NCI-H510A (cell line): ENCODE measurements at regions not wholly inside any gene's neighbourhood (a gene's known extent, or its start where the extent isn't known, plus 50 kb on each side); places are given as distances from the start of the nearest gene placed in this dataset.

Experiments
- DNase-seq: peaks from one replicate; lab custom pipeline; 2025; lab: John Stamatoyannopoulos, UW

- no peak for DNase-seq
Observed at GRCh38 chr15:79230766-79231165, 51.8 kb upstream of the ANKRD34C start.

GRCh38 chr15:79222808-79223207 is 59.7 kb upstream of the ANKRD34C start:
- no peak for DNase-seq

- DNase-seq, result no peak
Observed at GRCh38 chr15:79221696-79222095, 60.8 kb upstream of the ANKRD34C start.

GRCh38 chr15:79219393-79220056 is 63.0 kb upstream of the ANKRD34C start:
- no peak for DNase-seq

GRCh38 chr15:79218588-79219200 is 63.8 kb upstream of the ANKRD34C start:
- no peak for DNase-seq

- DNase-seq, result no peak
Observed at GRCh38 chr15:79213650-79214049, 68.9 kb upstream of the ANKRD34C start.

GRCh38 chr15:79212589-79213157 is 69.8 kb upstream of the ANKRD34C start:
- DNase-seq, result no peak

GRCh38 chr15:79211481-79211880 is 71.0 kb upstream of the ANKRD34C start:
- DNase-seq, result no peak

- no peak for DNase-seq
Observed at GRCh38 chr15:79209690-79210089, 72.8 kb upstream of the ANKRD34C start.

GRCh38 chr15:79209116-79209515 is 73.4 kb upstream of the ANKRD34C start:
- DNase-seq, result no peak

GRCh38 chr15:79208179-79208578 is 74.3 kb upstream of the ANKRD34C start:
- no peak for DNase-seq

- DNase-seq, result no peak
Observed at GRCh38 chr15:79206940-79207339, 75.6 kb upstream of the ANKRD34C start.

GRCh38 chr15:79204886-79205675 is 77.4 kb upstream of the ANKRD34C start:
- DNase-seq, result no peak

- no peak for DNase-seq
Observed at GRCh38 chr15:79198461-79198860, 84.1 kb upstream of the ANKRD34C start.

- DNase-seq, result no peak
Observed at GRCh38 chr15:79197285-79197684, 85.2 kb upstream of the ANKRD34C start.

GRCh38 chr15:79195802-79196201 is 86.7 kb upstream of the ANKRD34C start:
- no peak for DNase-seq

- DNase-seq, result no peak
Observed at GRCh38 chr15:79195239-79195638, 87.3 kb upstream of the ANKRD34C start.

GRCh38 chr15:79194386-79194785 is 88.1 kb upstream of the ANKRD34C start:
- no peak for DNase-seq

- no peak for DNase-seq
Observed at GRCh38 chr15:79193549-79193948, 89.0 kb upstream of the ANKRD34C start.

- DNase-seq, result no peak
Observed at GRCh38 chr15:79193103-79193502, 89.4 kb upstream of the ANKRD34C start.

GRCh38 chr15:79192462-79193036 is 90.0 kb upstream of the ANKRD34C start:
- DNase-seq, result peak; percentile 14

GRCh38 chr15:79190093-79190492 is 92.4 kb upstream of the ANKRD34C start:
- no peak for DNase-seq
